Heart left ventricle (tissue), 13 donors: ENCODE measurements at regions not wholly inside any gene's neighbourhood (a gene's known extent, or its start where the extent isn't known, plus 50 kb on each side); places are given as distances from the start of the nearest gene placed in this dataset.

Source experiments
- POLR2A ChIP-seq, 2 donors: fragments of 450-650 bp; IDR thresholded peaks; one replicate each; pipeline ENCODE4 v1.6.1; 2017; ENCODE audit warnings: antibody characterized with exemption in 2 of 2, mild to moderate bottlenecking in 2 of 2, moderate library complexity in 2 of 2
- TF ChIP-seq, protein P1 (sequence below), 12 donors: fragments of 200-600 bp; sonication (generic) in 4 of 12; IDR thresholded peaks; one replicate each; pipeline versions ENCODE4 v1.5.0 to v1.8.0; 2018 to 2022; ENCODE audit warnings: antibody characterized with exemption in 12 of 12, mild to moderate bottlenecking in 5 of 12
- donor health status: ischemic (EF 13 %, LVEDD 7.1; RV severe dilation, severe dysfunction).
- donor health status: DM: no; HTN: yes; CAD: no.
- donor health status: DM: no; HTN: no; CAD: no.
- donor health status: ischemic (EF 25% LVEDD 6.9; RV normal size, moderate dysfunction).
- donor health status: ischemic (EF 25% LVEDD 5.7; RV mildly dilated, moderate dysfunction).
- donor health status: ischemic (EF 35%, LVEDD 5.7; RV mildly dilated, moderate dysfunction).
- donor health status: nonischemic (EF 11% LVEDD 7.7; RV severe dilation, severe dysfunction).
- donor health status: DM: yes; HTN: yes; CAD: no.
- donor health status: PGD.
- donor health status: ischemic (EF 29% LVEDD 5.4; RV normal size, mild dysfunction).
- donor health status: nonischemic (EF 23%, LVEDD 6.1; RV moderate dilation, normal function).

GRCh38 chr1:239274242-239274830, 112.0 kb upstream of the CHRM3 start:
- TF ChIP-seq, protein P1, sequence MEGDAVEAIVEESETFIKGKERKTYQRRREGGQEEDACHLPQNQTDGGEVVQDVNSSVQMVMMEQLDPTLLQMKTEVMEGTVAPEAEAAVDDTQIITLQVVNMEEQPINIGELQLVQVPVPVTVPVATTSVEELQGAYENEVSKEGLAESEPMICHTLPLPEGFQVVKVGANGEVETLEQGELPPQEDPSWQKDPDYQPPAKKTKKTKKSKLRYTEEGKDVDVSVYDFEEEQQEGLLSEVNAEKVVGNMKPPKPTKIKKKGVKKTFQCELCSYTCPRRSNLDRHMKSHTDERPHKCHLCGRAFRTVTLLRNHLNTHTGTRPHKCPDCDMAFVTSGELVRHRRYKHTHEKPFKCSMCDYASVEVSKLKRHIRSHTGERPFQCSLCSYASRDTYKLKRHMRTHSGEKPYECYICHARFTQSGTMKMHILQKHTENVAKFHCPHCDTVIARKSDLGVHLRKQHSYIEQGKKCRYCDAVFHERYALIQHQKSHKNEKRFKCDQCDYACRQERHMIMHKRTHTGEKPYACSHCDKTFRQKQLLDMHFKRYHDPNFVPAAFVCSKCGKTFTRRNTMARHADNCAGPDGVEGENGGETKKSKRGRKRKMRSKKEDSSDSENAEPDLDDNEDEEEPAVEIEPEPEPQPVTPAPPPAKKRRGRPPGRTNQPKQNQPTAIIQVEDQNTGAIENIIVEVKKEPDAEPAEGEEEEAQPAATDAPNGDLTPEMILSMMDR (IDR thresholded peaks at IDR 0.05): no peak
- no peak for TF ChIP-seq POLR2A (IDR thresholded peaks at IDR 0.05)
